ENCODE measurements at regions not wholly inside any gene's neighbourhood (a gene's known extent, or its start where the extent isn't known, plus 50 kb on each side); places are given as distances from the start of the nearest gene placed in this dataset.

DNA sequence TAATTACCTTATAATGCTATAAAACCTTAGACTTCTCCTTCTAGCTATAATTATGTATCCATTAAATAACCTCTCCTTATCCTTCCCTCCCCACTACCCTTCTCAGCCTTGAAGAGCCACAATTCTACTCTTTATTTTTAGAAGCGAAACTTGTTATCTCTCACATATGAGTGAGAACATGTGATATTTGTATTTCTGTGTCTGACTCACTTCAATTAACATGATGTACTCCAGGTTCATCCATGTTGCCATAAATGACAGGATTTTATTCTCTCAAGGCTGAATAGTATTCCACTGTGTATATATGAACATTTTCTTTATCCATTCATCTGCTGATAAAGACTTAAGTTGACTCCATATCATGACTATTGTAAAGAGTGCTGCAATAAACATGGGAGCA, 485.6 kb downstream of the FLRT2 start:
- TF ChIP-seq, protein P1, sequence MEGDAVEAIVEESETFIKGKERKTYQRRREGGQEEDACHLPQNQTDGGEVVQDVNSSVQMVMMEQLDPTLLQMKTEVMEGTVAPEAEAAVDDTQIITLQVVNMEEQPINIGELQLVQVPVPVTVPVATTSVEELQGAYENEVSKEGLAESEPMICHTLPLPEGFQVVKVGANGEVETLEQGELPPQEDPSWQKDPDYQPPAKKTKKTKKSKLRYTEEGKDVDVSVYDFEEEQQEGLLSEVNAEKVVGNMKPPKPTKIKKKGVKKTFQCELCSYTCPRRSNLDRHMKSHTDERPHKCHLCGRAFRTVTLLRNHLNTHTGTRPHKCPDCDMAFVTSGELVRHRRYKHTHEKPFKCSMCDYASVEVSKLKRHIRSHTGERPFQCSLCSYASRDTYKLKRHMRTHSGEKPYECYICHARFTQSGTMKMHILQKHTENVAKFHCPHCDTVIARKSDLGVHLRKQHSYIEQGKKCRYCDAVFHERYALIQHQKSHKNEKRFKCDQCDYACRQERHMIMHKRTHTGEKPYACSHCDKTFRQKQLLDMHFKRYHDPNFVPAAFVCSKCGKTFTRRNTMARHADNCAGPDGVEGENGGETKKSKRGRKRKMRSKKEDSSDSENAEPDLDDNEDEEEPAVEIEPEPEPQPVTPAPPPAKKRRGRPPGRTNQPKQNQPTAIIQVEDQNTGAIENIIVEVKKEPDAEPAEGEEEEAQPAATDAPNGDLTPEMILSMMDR (IDR thresholded peaks at IDR 0.05; ENCODE audit: low read depth, low read length, missing input control) = no peak
- TF ChIP-seq, protein P2, sequence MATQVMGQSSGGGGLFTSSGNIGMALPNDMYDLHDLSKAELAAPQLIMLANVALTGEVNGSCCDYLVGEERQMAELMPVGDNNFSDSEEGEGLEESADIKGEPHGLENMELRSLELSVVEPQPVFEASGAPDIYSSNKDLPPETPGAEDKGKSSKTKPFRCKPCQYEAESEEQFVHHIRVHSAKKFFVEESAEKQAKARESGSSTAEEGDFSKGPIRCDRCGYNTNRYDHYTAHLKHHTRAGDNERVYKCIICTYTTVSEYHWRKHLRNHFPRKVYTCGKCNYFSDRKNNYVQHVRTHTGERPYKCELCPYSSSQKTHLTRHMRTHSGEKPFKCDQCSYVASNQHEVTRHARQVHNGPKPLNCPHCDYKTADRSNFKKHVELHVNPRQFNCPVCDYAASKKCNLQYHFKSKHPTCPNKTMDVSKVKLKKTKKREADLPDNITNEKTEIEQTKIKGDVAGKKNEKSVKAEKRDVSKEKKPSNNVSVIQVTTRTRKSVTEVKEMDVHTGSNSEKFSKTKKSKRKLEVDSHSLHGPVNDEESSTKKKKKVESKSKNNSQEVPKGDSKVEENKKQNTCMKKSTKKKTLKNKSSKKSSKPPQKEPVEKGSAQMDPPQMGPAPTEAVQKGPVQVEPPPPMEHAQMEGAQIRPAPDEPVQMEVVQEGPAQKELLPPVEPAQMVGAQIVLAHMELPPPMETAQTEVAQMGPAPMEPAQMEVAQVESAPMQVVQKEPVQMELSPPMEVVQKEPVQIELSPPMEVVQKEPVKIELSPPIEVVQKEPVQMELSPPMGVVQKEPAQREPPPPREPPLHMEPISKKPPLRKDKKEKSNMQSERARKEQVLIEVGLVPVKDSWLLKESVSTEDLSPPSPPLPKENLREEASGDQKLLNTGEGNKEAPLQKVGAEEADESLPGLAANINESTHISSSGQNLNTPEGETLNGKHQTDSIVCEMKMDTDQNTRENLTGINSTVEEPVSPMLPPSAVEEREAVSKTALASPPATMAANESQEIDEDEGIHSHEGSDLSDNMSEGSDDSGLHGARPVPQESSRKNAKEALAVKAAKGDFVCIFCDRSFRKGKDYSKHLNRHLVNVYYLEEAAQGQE (IDR thresholded peaks at IDR 0.05) = no peak
- TF ChIP-seq EGR1 (IDR thresholded peaks at IDR 0.05; ENCODE audit: low read depth in 2 of 2) (no peak), YY1 (IDR thresholded peaks at IDR 0.05) (no peak), NR2F2 (IDR thresholded peaks at IDR 0.05) (no peak), GABPA (IDR thresholded peaks at IDR 0.05 in 1 of 2, conservative IDR thresholded peaks at IDR 0.05 in 1 of 2) (no peak), HNF4A (conservative IDR thresholded peaks at IDR 0.05) (no peak)
- TF ChIP-seq, protein P3, sequence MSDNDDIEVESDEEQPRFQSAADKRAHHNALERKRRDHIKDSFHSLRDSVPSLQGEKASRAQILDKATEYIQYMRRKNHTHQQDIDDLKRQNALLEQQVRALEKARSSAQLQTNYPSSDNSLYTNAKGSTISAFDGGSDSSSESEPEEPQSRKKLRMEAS (IDR thresholded peaks at IDR 0.05) = no peak
- TF ChIP-seq, protein P4, sequence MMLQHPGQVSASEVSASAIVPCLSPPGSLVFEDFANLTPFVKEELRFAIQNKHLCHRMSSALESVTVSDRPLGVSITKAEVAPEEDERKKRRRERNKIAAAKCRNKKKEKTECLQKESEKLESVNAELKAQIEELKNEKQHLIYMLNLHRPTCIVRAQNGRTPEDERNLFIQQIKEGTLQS (IDR thresholded peaks at IDR 0.05) = no peak
